HG02763 (cell line): ENCODE measurements at regions not wholly inside any gene's neighbourhood (a gene's known extent, or its start where the extent isn't known, plus 50 kb on each side); places are given as distances from the start of the nearest gene placed in this dataset.

ENCODE experiments used
- ATAC-seq: cut with Tn5 transposase; IDR thresholded peaks from one replicate; pipeline ENCODE4 v1.9.1; 2021; ENCODE audit warnings: mild to moderate bottlenecking, moderate library complexity; ENCODE audit not compliant: unreplicated experiment

- ATAC-seq: no peak
Observed at GRCh38 chr6:134720353-134721059, 229.4 kb downstream of the ALDH8A1 start.

GRCh38 chr6:134719911-134720310, 230.0 kb downstream of the ALDH8A1 start:
- ATAC-seq: no peak

- no peak for ATAC-seq
Observed at GRCh38 chr6:134719286-134719685, 230.6 kb downstream of the ALDH8A1 start.

- ATAC-seq: no peak
Observed at GRCh38 chr6:134714679-134715078, 235.2 kb downstream of the ALDH8A1 start.

- no peak for ATAC-seq
Observed at GRCh38 chr6:134714113-134714512, 235.8 kb downstream of the ALDH8A1 start.

GRCh38 chr6:134712311-134712710, 237.6 kb downstream of the ALDH8A1 start:
- no peak for ATAC-seq

- no peak for ATAC-seq
Observed at GRCh38 chr6:134708079-134708478, 241.8 kb downstream of the ALDH8A1 start.

- ATAC-seq: no peak
Observed at GRCh38 chr6:134707342-134708031, 242.4 kb downstream of the ALDH8A1 start.

- ATAC-seq: no peak
Observed at GRCh38 chr6:134706806-134707205, 243.1 kb downstream of the ALDH8A1 start.

GRCh38 chr6:134706153-134706552, 243.7 kb downstream of the ALDH8A1 start:
- ATAC-seq: no peak

- no peak for ATAC-seq
Observed at GRCh38 chr6:134703206-134703605, 246.7 kb downstream of the ALDH8A1 start.

GRCh38 chr6:134702279-134702678, 247.6 kb downstream of the ALDH8A1 start:
- ATAC-seq: no peak

GRCh38 chr6:134701301-134701700, 248.6 kb downstream of the ALDH8A1 start:
- no peak for ATAC-seq

GRCh38 chr6:134698228-134698627, 251.7 kb downstream of the ALDH8A1 start:
- no peak for ATAC-seq

GRCh38 chr6:134692008-134692407, 257.9 kb downstream of the ALDH8A1 start:
- ATAC-seq: no peak

- ATAC-seq: no peak
Observed at GRCh38 chr6:134691180-134691579, 258.7 kb downstream of the ALDH8A1 start.

GRCh38 chr6:134690048-134690447, 259.9 kb downstream of the ALDH8A1 start:
- no peak for ATAC-seq

GRCh38 chr6:134689641-134690040, 260.3 kb downstream of the ALDH8A1 start:
- no peak for ATAC-seq

- ATAC-seq: no peak
Observed at GRCh38 chr6:134689177-134689576, 260.7 kb downstream of the ALDH8A1 start.

GRCh38 chr6:134686071-134686470, 263.8 kb downstream of the ALDH8A1 start:
- no peak for ATAC-seq

- no peak for ATAC-seq
Observed at GRCh38 chr6:134684423-134684795, 265.5 kb downstream of the ALDH8A1 start.

GRCh38 chr6:134683783-134684422, 266.0 kb downstream of the ALDH8A1 start:
- no peak for ATAC-seq
